ENCODE measurements at regions not wholly inside any gene's neighbourhood (a gene's known extent, or its start where the extent isn't known, plus 50 kb on each side); places are given as distances from the start of the nearest gene placed in this dataset.

DNA sequence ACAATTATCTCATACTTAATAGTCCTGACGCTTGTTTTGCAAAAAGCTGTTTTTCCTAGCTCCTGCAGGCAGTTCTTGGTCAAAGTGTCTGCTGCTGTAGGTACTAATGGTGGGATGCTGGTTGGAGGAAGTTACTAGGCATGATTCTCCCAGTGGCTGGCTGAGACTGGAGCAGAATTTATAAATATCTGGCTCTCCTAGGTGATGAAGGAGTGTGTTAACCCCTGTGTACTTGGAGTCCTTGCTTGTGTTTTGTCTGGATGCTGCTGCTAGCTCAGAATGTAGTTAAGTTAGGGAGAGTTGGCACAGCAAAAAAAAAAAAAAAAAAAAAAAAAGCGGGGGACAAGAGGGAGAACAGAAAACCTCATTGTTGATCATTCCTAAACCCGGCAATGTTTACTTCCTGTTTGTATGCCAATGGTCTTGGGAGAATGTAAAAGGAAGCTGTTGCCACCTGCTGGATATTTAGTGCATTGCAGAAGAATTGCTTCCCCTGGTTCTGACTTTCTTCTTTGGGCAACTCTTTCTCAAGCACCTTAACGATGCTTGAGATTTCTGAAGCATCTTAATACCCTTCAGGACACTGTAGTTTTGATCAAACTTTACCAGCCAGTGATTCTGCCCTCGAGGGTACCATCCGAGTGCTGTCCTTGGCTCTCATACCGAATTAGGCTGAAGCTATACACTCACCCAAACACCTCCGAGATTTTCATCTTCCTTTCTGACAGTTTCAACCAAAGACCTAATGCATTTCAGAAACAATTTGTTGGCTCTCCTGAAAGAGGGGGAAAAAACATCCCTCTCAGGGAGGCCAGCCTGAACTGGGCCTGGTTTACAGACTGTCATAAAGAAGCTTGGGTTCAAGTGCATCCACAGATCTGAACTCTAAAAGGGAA is 71.7 kb upstream of the WWC1 start:
- Histone ChIP-seq H3K9me3 (no peaks in the 10 kb centered on the region), H3K27me3 (peaks cover 0 to 16% of the 10 kb centered on the region in 2 donors), H3K36me3 (no peaks in the 10 kb centered on the region), H3K4me3 (no peak overlapping the region), H3K27ac (no peak overlapping the region), H3K4me1 (peaks cover 0 to 5% (median 2%) of the 10 kb centered on the region in 4 donors)
- intact Hi-C loops (cut with DNase I; ENCODE audit: low total_unique reads) = loop anchor here (5.0 kb wide), 1 partner anchor 497 kb away; no protein-coding TSS in a partner anchor
- TF ChIP-seq, protein P1, sequence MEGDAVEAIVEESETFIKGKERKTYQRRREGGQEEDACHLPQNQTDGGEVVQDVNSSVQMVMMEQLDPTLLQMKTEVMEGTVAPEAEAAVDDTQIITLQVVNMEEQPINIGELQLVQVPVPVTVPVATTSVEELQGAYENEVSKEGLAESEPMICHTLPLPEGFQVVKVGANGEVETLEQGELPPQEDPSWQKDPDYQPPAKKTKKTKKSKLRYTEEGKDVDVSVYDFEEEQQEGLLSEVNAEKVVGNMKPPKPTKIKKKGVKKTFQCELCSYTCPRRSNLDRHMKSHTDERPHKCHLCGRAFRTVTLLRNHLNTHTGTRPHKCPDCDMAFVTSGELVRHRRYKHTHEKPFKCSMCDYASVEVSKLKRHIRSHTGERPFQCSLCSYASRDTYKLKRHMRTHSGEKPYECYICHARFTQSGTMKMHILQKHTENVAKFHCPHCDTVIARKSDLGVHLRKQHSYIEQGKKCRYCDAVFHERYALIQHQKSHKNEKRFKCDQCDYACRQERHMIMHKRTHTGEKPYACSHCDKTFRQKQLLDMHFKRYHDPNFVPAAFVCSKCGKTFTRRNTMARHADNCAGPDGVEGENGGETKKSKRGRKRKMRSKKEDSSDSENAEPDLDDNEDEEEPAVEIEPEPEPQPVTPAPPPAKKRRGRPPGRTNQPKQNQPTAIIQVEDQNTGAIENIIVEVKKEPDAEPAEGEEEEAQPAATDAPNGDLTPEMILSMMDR (IDR thresholded peaks at IDR 0.05) = peak; percentile 82 to 87
- no peak for DNase-seq

DNA sequence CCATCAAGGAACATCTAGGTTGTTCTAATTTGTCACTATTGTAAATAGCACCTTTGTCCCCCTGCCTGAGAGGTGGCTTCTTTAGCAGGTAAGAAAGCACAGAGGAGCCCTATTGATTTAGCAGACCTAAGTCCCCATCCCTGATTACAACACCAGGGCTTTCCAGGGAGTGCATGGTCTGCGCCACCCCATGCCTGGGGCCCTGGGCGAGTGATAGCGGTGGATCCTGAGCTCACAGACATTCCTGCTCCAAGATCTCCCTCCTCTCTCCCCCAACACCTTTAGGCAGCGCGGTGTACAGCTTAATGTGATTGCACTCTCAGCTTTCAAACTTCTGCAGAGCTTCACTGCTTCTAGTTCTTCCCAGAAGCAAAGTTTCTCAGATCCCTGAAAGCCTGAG is 67.4 kb upstream of the WWC1 start:
- no peaks in the 10 kb centered on the region for H3K36me3 ChIP-seq
- H3K27ac ChIP-seq = no peak overlapping the region
- no peak for DNase-seq
- no peaks in the 10 kb centered on the region for H3K9me3 ChIP-seq
- peaks cover 0 to 27% of the 10 kb centered on the region in 2 donors for H3K27me3 ChIP-seq
- intact Hi-C loops (cut with DNase I; ENCODE audit: low total_unique reads) = loop anchor here (5.0 kb wide), 1 partner anchor 502 kb away; no protein-coding TSS in a partner anchor
- peaks cover 0 to 5% (median 2%) of the 10 kb centered on the region in 4 donors for H3K4me1 ChIP-seq
- H3K4me3 ChIP-seq = no peak overlapping the region
- TF ChIP-seq, protein P1 (IDR thresholded peaks at IDR 0.05) = no peak

DNA sequence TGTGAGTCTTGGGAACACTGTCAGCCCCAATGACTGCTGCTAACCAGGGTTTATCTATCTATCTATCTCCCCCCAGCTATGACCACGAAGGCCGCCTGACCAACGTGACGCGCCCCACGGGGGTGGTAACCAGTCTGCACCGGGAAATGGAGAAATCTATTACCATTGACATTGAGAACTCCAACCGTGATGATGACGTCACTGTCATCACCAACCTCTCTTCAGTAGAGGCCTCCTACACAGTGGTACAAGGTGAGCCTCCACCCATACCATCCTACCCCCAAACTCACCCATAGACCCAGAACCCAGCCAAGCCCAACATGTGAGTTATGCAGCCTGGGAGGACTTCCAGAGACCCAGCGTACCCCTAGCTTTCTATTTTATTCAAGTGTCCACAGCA is 65.4 kb upstream of the WWC1 start:
- TF ChIP-seq, protein P1 (IDR thresholded peaks at IDR 0.05) = no peak
- intact Hi-C loops (cut with DNase I; ENCODE audit: low total_unique reads) = no loop called here

DNA sequence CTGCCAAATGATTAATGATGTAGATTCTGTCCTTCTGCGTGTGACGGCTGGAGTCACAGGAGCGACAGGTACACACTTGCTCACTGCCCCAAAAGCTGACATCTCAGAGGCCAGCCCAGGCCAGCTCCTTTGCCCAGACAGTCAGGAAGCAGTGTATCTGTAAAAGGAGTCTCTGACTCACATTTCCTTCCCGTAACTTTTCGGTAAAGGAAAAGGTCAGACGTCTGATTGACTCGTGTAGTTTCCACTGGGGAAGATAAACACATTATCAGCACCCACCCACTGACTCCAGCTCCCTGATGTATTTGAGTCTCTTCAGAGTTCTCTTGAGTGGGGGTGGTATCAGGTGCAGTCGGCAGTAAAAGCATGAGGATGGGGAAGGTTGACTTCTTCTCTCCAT is 64.4 kb upstream of the WWC1 start:
- H3K27me3 ChIP-seq = peaks cover 0 to 19% of the 10 kb centered on the region in 2 donors
- H3K27ac ChIP-seq = no peak overlapping the region
- no peak overlapping the region for H3K4me3 ChIP-seq
- TF ChIP-seq, protein P1 (IDR thresholded peaks at IDR 0.05) = no peak
- DNase-seq = no peak
- intact Hi-C loops (cut with DNase I; ENCODE audit: low total_unique reads) = no loop called here
- no peaks in the 10 kb centered on the region for H3K4me1 ChIP-seq
- H3K36me3 ChIP-seq = no peaks in the 10 kb centered on the region
- H3K9me3 ChIP-seq = no peaks in the 10 kb centered on the region

More for the DNA sequence above, 65.4 kb upstream of the WWC1 start:
- Histone ChIP-seq H3K9me3 (no peaks in the 10 kb centered on the region), H3K4me3 (no peak overlapping the region), H3K27ac (no peak overlapping the region), H3K27me3 (peaks cover 0 to 19% of the 10 kb centered on the region in 2 donors), H3K36me3 (no peaks in the 10 kb centered on the region), H3K4me1 (no peaks in the 10 kb centered on the region)
- no peak for DNase-seq

DNA sequence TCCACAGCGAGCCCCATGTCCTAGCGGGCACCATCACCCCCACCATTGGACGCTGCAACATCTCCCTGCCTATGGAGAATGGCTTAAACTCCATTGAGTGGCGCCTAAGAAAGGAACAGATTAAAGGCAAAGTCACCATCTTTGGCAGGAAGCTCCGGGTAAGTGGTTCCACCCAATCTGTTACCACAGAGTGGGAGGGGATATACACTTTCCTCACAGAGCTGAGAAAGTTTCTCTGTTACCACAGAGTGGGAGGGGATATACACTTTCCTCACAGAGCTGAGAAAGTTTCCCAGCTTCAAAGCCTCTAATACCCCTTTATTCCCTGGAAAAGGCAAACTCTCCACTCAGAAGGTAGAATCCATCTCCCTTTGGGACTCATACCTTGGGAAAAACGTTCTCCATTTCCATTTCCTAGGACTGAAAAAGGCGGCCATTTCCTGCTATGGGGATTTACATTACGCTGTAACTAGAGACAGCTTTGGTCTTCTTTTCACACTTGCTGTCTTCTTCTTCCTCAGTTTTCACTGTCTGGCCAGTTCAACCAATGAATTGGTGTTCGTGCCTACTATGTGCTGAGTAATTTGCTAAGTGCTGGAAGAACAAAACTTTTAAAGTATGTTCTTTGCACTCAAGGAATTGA is 63.4 kb upstream of the WWC1 start:
- no peak overlapping the region for H3K4me3 ChIP-seq
- H3K27me3 ChIP-seq = peaks cover 0 to 19% of the 10 kb centered on the region in 2 donors
- intact Hi-C loops (cut with DNase I; ENCODE audit: low total_unique reads) = no loop called here
- H3K27ac ChIP-seq = no peak overlapping the region
- no peaks in the 10 kb centered on the region for H3K36me3 ChIP-seq
- TF ChIP-seq, protein P1 (IDR thresholded peaks at IDR 0.05) = no peak
- DNase-seq = no peak
- H3K4me1 ChIP-seq = no peaks in the 10 kb centered on the region
- H3K9me3 ChIP-seq = no peaks in the 10 kb centered on the region

Data from tibial artery (tissue), 4 donors.